Stomach (tissue), 4 donors: ENCODE measurements at regions not wholly inside any gene's neighbourhood (a gene's known extent, or its start where the extent isn't known, plus 50 kb on each side); places are given as distances from the start of the nearest gene placed in this dataset.

Source experiments
- CTCF ChIP-seq, 7 experiments: fragments of 450-650 bp in 4 of 7; fragments of 200-600 bp in 3 of 7; sonication (generic) in 3 of 7; IDR thresholded peaks; one replicate each; pipeline ENCODE4 v1.5.1; 2016 to 2019; ENCODE audit warnings: antibody characterized with exemption in 7 of 7, control low read depth in 2 of 7, mild to moderate bottlenecking in 1 of 7
- EP300 ChIP-seq: sonication (generic); formaldehyde crosslinking; IDR thresholded peaks from one replicate; pipeline ENCODE4 v1.6.1; 2017; ENCODE audit warnings: antibody characterized with exemption
- POLR2A ChIP-seq, 4 donors: fragments of 450-650 bp; IDR thresholded peaks; one replicate each; pipeline ENCODE4 v1.6.1; 2016; ENCODE audit warnings: antibody characterized with exemption in 4 of 4, control low read depth in 2 of 4, mild to moderate bottlenecking in 1 of 4, moderate library complexity in 1 of 4
- POLR2AphosphoS5 ChIP-seq, 3 donors: sonication (generic); formaldehyde crosslinking; IDR thresholded peaks; one replicate each; pipeline ENCODE4 v1.6.1; 2016; ENCODE audit warnings: antibody characterized with exemption in 3 of 3

- no peak for TF ChIP-seq CTCF (IDR thresholded peaks at IDR 0.05)
- no peak for TF ChIP-seq EP300
- no peak for TF ChIP-seq POLR2AphosphoS5 (IDR thresholded peaks at IDR 0.05)
- TF ChIP-seq POLR2A (IDR thresholded peaks at IDR 0.05): no peak
Measured at GRCh38 chr2:2812648-2813047, 481.6 kb upstream of the MYT1L start.
